C4-2B (cell line): ENCODE measurements at regions not wholly inside any gene's neighbourhood (a gene's known extent, or its start where the extent isn't known, plus 50 kb on each side); places are given as distances from the start of the nearest gene placed in this dataset.

Experiments
- CTCF ChIP-seq: fragments of 450-650 bp; conservative IDR thresholded peaks from 2 replicates; pipeline ENCODE4 v1.5.1; 2017; ENCODE audit warnings: mild to moderate bottlenecking
- ZFX ChIP-seq: fragments of 450-650 bp; IDR thresholded peaks from 2 replicates; pipeline ENCODE4 v1.6.1; 2017

- no peak for TF ChIP-seq CTCF
- no peak for TF ChIP-seq ZFX
Measured at GRCh38 chr6:164095056-164095455, 680.5 kb downstream of the QKI start.
